ENCODE measurements at regions not wholly inside any gene's neighbourhood (a gene's known extent, or its start where the extent isn't known, plus 50 kb on each side); places are given as distances from the start of the nearest gene placed in this dataset.
"Not testable (repeated sequence)": the region's sequence is repeated elsewhere in the genome, so short reads cannot be mapped to it uniquely, and the experiment has no call there.

DNA sequence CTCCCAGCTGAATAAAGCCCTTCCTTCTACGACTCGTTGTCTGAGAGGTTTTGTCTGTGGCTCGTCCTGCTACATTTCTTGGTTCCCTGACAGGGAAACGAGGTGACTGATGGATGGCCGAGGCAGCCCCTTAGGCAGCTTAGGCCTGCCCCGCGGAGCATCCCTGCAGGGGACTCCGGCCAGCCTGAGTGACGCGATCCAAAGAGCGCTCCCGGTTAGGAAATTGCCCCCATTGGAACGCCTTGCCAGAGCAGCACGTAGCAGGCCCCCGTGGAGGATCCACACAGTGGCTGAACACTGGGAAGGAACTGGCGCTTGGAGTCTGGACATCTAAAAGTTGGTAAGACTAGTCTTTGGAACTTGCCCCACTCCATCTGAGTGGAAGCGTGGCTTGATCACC is 296.8 kb upstream of the SGCG start:
- Histone ChIP-seq H3K4me1 (no peaks in the 10 kb centered on the region), H3K36me3 (no peaks in the 10 kb centered on the region), H3K9me3 (no peaks in the 10 kb centered on the region), H3K27me3 (no peaks in the 10 kb centered on the region), H3K27ac (no peak overlapping the region), H3K4me3 (no peak overlapping the region)
- TF ChIP-seq, protein P1, sequence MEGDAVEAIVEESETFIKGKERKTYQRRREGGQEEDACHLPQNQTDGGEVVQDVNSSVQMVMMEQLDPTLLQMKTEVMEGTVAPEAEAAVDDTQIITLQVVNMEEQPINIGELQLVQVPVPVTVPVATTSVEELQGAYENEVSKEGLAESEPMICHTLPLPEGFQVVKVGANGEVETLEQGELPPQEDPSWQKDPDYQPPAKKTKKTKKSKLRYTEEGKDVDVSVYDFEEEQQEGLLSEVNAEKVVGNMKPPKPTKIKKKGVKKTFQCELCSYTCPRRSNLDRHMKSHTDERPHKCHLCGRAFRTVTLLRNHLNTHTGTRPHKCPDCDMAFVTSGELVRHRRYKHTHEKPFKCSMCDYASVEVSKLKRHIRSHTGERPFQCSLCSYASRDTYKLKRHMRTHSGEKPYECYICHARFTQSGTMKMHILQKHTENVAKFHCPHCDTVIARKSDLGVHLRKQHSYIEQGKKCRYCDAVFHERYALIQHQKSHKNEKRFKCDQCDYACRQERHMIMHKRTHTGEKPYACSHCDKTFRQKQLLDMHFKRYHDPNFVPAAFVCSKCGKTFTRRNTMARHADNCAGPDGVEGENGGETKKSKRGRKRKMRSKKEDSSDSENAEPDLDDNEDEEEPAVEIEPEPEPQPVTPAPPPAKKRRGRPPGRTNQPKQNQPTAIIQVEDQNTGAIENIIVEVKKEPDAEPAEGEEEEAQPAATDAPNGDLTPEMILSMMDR (IDR thresholded peaks at IDR 0.05): no peak
- no peak for DNase-seq (ENCODE audit: low spot score)

DNA sequence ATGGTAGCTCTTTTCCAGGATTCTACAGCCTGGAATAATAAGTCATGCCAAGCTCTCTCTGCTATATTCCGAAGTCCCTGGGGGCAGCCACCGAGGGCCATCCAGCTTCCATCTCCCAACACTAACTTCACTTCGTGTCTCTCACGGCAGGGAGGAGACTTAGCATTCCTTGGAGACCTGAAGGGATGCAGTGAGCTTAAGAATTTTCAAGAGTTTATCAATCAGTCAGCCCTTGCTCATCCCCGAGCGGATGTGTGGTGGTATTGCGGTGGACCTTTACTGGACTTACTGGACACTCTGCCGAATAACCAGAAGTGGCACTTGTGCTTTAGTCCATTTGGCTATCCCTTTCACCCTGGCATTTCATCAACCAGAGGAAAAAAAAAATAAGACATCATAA is 294.7 kb upstream of the SGCG start:
- not testable (repeated sequence) for H3K27ac ChIP-seq; H3K4me3 ChIP-seq; H3K4me1 ChIP-seq; H3K27me3 ChIP-seq; H3K9me3 ChIP-seq; DNase-seq (ENCODE audit: low spot score); H3K36me3 ChIP-seq

DNA sequence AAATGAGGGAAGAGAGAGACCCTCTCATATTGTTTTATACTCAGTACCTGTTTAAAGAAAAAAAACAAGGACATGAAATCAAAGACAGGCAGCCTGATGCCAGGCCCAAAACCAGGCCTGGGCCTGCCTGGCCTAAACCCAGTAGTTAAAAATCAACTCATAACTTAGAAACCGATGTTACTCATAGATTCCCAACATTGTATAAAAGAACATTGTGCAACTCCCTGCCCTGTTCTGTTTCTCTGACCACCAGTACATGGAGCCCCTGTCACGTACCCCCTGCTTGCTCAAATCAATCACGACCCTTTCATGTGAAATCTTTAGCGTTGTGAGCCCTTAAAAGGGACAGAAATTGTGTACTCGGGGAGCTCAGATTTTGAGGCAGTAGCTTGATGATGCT is 291.4 kb upstream of the SGCG start:
- H3K4me1 ChIP-seq; H3K4me3 ChIP-seq; H3K27ac ChIP-seq; DNase-seq (ENCODE audit: low spot score); H3K36me3 ChIP-seq; H3K27me3 ChIP-seq; H3K9me3 ChIP-seq: not testable (repeated sequence)

DNA sequence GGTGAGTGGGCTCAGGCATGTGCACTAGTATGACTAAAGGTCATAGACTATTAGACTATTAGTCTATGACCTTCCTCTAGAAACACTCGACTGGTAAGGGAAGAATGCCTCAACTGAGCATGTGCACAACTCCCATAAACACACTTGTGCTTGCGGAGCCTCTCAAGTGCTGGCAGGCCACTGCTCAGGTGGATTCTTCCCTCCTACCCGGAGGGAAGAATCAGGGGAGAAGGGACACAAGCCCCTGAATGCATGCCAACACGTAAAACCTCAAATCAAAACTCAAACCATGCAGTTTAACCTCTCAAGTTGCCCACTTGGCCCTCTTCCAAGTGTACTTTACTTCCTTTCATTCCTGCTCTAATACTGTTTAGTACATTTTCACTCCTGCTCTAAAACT is 287.6 kb upstream of the SGCG start:
- H3K4me3 ChIP-seq: no peak overlapping the region
- H3K9me3 ChIP-seq: no peaks in the 10 kb centered on the region
- DNase-seq (ENCODE audit: low spot score): no peak
- H3K27me3 ChIP-seq: no peaks in the 10 kb centered on the region
- H3K4me1 ChIP-seq: no peaks in the 10 kb centered on the region
- TF ChIP-seq, protein P1 (IDR thresholded peaks at IDR 0.05): no peak
- H3K27ac ChIP-seq: no peak overlapping the region
- H3K36me3 ChIP-seq: no peaks in the 10 kb centered on the region

DNA sequence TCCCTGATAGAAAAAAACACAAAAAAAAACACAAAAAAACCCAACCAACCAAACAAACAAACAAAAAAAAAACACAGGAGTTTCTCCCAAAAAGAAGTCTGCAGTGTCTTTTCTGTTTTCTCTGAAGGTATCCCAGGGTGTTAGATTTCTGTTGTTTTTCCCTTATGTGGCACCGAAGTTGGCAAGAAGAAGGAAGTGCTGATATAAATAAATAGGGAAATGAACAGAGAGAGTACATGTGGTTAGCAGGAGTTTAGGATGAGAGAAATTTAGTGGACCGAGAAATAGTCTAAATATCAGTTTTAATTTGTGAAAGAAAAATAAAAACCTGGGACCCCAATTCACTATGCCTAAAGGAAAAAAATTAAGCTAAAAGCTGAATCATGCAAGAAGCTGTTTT is 287.0 kb upstream of the SGCG start:
- Histone ChIP-seq H3K9me3 (no peaks in the 10 kb centered on the region), H3K4me3 (no peak overlapping the region), H3K36me3 (no peaks in the 10 kb centered on the region), H3K27me3 (no peaks in the 10 kb centered on the region), H3K4me1 (no peaks in the 10 kb centered on the region), H3K27ac (no peak overlapping the region)
- DNase-seq (ENCODE audit: low spot score): no peak
- TF ChIP-seq, protein P1 (IDR thresholded peaks at IDR 0.05): no peak

DNA sequence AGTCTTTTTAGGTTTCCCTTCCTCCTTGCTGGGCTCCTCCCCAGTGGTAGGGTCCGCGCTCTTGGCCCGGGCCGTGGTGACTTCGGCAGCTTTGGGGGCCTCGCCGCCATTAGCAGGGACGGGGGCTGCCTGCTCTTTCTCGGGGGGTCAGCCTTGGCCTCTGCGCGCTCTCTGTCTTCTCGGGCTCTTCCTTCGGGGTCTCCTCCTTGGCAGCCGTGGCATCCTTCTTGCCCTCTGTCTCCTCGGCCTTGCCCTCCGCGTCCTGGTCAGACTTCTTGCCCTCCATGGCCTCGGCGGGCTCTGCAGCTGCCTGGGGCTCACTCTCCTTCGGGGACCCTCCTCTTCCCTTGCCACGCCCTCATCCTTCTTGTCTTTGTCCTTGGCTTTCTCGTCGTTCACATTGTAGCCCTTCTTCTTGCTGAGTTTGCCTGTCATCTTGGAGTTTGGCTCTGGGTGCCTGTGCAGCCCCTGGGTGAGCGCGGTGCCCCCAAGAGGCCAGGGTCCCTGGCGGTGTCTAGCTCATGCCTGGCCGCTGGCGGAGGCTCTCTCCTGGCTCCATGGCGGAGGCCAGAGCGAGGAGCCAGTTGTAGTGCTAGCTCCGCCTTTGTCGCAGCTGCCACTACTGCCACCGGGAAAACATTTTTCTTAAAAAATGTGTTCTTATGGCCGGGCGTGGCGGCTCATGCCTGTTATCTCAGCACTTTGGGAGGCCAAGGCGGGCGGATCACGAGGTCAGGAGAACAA is 283.0 kb upstream of the SGCG start:
- Histone ChIP-seq H3K27me3 (no peaks in the 10 kb centered on the region), H3K4me3 (no peak overlapping the region), H3K9me3 (no peaks in the 10 kb centered on the region), H3K27ac (no peak overlapping the region), H3K4me1 (no peaks in the 10 kb centered on the region), H3K36me3 (no peaks in the 10 kb centered on the region)
- TF ChIP-seq, protein P1 (IDR thresholded peaks at IDR 0.05): no peak
- no peak for DNase-seq (ENCODE audit: low spot score)

DNA sequence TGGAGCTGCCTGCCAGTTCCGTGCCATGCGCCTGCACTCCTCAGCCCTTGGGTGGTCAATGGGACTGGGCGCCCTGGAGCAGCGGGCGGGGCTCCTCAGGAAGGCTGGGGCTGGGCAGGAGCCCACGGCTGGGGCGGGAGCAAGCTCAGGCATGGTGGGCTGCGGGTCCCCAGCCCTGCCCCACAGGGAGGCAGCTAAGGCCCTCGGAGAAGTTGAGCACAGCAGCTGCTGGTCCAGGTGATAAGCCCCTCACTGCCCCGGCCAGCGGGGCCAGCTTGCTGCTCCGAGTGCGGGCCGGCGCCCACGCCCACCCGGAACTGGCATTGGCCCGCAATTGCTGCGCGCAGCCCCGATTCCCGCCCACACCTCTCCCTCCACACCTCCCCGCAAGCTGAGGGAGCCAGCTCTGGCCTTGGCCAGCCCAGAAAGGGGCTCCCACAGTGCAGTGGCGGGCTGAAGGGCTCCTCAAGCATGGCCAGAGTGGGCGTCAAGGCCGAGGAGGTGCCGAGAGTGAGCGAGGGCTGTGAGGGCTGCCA is 280.3 kb upstream of the SGCG start:
- not testable (repeated sequence) for H3K9me3 ChIP-seq; H3K4me1 ChIP-seq; H3K36me3 ChIP-seq; DNase-seq (ENCODE audit: low spot score); H3K4me3 ChIP-seq; H3K27me3 ChIP-seq; H3K27ac ChIP-seq

Measured in right atrium auricular region (tissue), 2 donors.